ENCODE measurements at regions not wholly inside any gene's neighbourhood (a gene's known extent, or its start where the extent isn't known, plus 50 kb on each side); places are given as distances from the start of the nearest gene placed in this dataset.

- TF ChIP-seq CTCF (IDR thresholded peaks at IDR 0.05), result no peak
- no peak for TF ChIP-seq EP300 (IDR thresholded peaks at IDR 0.05)
- no peak for TF ChIP-seq POLR2A (IDR thresholded peaks at IDR 0.05)
- no peak for TF ChIP-seq POLR2AphosphoS5 (IDR thresholded peaks at IDR 0.05)
Observed at GRCh38 chr19:30671367-30671619, 299.1 kb downstream of the ZNF536 start.
